HCEC 1CT (cell line): ENCODE measurements at regions not wholly inside any gene's neighbourhood (a gene's known extent, or its start where the extent isn't known, plus 50 kb on each side); places are given as distances from the start of the nearest gene placed in this dataset.
"Not testable (repeated sequence)": the region's sequence is repeated elsewhere in the genome, so short reads cannot be mapped to it uniquely, and the experiment has no call there.

Experiments used
- DNase-seq: peaks from one replicate; pipeline ENCODE4 v3.0.0-alpha.2; 2017

- DNase-seq, result peak; percentile 34
Observed at GRCh38 chr20:56689318-56689717, 60.2 kb downstream of the TFAP2C start.

DNA sequence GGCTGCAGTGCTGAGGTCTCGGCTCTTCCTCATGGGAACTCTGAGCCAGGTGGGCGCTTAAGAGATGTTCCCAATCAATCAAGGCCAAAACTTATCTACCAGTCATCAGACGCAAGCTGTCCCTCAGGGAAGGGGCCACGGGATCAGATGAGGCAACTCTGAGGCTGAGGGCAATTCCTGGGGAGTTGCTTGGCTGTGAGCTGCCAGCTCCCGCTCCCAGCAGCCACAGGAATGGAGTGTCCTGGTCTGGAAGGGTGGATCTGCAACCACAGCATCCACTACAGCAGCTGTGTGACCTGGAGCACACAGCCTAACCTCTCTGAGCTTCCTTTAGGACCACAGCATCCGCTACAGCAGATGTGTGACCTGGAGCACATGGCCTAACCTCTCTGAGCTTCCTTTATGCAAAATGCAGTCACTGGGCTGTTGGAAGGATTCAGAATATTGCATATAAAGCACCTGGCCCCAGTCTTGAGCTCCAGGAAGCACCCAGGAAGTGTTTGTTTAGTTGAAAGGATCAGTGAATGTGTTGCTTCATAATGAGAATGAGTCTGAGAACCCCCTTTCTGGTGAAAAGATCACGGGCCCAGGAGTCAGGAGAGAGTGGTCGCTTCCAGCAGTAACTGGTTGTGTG lies 60.9 kb downstream of the TFAP2C start:
- DNase-seq, result peak; percentile 22

GRCh38 chr20:56690531-56691175 lies 61.5 kb downstream of the TFAP2C start:
- no peak for DNase-seq

GRCh38 chr20:56691325-56691998 lies 62.4 kb downstream of the TFAP2C start:
- no peak for DNase-seq

GRCh38 chr20:56693217-56693616 lies 64.1 kb downstream of the TFAP2C start:
- no peak for DNase-seq

DNA sequence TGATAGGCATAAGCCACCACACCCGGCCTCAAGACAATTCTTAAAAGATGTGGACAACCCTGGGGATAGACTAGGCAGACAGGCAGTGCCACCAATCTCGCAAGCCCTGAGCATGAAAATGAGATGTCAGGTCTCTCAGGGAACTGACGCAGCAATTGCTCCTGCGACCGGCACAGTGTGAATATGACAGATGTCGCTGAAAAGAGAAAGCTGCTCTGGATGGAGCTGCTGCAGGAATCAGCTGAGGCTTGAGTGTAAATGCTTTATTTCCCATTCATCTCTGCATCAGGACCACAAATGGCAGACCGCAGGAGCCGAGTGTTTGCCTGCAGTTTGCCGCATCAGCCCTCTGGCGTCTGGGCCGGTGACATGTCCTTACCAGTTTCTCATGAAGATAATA lies 68.4 kb downstream of the TFAP2C start:
- no peak for DNase-seq

GRCh38 chr20:56698297-56698696 lies 69.2 kb downstream of the TFAP2C start:
- DNase-seq, result no peak

DNA sequence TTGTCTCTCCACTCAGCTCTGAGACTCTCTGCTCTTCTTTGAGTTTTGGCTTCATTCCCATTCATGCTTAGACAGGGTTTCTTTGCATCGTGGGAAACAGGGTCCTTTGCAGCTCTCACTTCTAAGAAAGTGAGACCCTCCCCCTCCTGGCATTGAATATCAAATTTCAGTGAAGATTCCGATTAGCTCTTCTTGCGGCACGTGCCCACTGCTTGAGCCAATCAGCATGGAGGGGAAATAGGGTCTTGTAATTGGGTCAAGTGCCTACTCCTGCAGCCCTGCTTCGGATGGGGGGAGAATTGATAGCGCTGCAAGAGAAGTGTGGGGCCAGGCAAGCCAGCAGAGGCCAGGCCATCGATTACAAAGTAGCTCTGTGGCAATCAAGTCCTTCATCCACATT lies 69.6 kb downstream of the TFAP2C start:
- DNase-seq, result no peak

GRCh38 chr20:56702931-56703840 lies 74.1 kb downstream of the TFAP2C start:
- no peak for DNase-seq

- DNase-seq, result no peak
Observed at GRCh38 chr20:56706867-56707360, 77.8 kb downstream of the TFAP2C start.

- no peak for DNase-seq
Observed at GRCh38 chr20:56708991-56709390, 79.9 kb downstream of the TFAP2C start.

DNA sequence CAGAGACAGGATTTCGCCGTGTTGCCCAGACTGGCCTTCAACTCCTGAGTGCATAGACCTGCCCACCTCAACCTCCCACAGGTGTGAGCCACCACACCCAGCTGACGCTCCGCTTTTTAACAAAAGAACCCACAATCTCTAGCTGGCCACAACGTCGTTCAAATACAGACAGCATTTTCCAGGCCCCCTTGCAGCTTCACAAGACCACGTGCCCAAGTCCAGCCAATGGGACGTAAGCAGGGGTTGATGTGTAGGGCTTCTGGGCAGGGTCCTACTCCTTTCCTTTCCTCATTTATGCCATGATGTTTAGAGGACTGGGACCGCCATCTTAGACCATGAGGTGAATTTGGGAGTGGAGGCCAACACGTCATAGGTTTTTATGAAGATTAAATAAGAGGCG lies 81.0 kb downstream of the TFAP2C start:
- no peak for DNase-seq

GRCh38 chr20:56710577-56710976 lies 81.5 kb downstream of the TFAP2C start:
- DNase-seq, result not testable (repeated sequence)

DNA sequence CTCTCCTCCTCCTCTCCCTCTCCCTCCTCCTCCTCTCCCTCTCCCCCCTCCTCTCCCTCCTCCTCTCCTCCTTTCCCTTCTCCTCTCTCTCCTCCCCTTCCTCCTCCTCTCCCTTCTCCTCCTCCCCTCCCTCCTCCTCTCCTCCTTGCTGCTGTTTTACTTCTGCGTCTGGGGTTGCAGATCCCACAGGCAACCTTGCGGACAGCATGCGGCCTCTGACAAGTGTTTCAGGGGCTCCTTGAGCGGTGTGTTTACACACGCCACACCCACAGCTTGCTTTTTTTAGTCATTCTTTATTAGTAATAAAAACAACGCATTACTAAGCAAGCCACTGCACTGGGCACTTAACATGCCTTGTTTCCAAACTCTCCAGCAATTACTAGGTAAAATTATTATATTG lies 81.9 kb downstream of the TFAP2C start:
- no peak for DNase-seq

- DNase-seq, result no peak
Observed at GRCh38 chr20:56715309-56715708, 86.2 kb downstream of the TFAP2C start.

GRCh38 chr20:56715902-56716519 lies 86.9 kb downstream of the TFAP2C start:
- DNase-seq, result no peak

DNA sequence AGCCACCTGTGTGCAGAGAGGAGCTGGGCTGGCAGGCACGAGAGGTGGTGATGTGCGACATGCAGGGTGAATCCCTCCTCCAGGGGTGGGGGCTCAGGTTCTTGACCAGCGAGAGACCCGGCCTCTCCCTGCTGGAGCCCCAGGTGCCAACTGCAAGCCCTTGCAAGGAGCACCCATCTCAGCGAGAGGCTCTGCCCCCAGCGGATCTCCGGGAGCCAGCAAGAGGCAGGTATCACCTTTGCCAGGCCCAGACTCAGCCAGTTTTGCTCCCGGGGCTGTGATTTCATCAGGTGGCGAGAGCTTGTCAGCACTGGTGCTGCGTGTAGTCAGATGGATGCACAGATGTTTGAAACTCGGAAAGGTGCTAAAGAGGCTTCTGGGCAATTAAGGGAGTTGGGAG lies 87.7 kb downstream of the TFAP2C start:
- no peak for DNase-seq

- DNase-seq, result no peak
Observed at GRCh38 chr20:56718816-56719215, 89.7 kb downstream of the TFAP2C start.

- no peak for DNase-seq
Observed at GRCh38 chr20:56720620-56721213, 91.6 kb downstream of the TFAP2C start.

- DNase-seq, result no peak
Observed at GRCh38 chr20:56722042-56722441, 92.9 kb downstream of the TFAP2C start.

DNA sequence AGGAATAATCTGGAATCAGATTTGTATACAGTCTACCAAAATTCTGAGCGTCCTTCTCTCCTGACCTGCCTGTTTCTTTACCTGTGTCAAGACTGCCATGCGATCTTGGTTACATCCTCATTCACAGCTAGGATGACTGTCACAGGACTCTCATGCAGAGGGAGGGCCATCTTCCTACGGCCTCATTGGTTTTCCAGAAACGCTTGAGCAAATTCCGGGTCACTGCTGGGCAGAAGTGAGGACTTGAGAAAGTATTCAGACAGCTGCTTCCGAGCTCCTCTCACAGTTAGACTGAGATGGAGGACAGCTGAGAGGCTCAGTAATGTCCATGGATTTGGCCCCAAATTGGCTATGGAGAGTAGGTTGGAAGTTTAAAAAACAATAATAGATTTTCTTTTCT lies 94.2 kb downstream of the TFAP2C start:
- DNase-seq, result no peak

DNA sequence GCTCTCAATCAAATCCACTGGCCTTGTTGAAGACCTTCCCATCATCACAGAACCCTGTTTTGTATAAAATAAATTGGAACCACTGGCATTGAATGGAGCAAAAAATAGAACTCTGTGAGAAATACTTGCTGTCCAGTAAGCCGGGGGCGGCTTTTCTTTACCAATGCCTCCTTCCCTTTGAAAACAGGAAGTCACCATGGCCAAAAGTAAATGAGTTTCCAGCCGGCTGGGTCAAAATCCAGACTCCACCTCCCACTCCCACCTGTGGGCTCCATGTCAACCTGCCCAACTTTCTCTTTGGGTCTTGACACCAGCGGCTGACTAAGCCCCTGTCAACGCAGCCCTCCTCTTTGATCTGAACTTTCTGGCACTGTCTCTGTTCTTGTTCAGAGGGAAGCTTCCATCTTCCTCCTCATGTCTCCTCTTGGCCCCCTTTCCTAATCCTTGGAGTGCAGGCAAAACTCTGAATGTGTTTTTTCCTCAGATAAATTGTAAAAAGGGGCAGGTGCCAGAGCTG lies 95.2 kb downstream of the TFAP2C start:
- DNase-seq, result no peak
